Activated T-helper 1 cell treated with anti-CD3 and anti-CD28 coated beads, Interleukin-12 subunit alpha, Interleukin-12 subunit beta, Interleukin-2, Interleukin-4 antibody, amounts not matched to agents 30 ng/mL and 10 ng/mL and 1 ng/mL, durations not matched to agents 14 hours and 24 hours and 36 hours (primary cell): ENCODE measurements at regions not wholly inside any gene's neighbourhood (a gene's known extent, or its start where the extent isn't known, plus 50 kb on each side); places are given as distances from the start of the nearest gene placed in this dataset.

Experiments used
- DNase-seq: peaks from one replicate; pipeline ENCODE4 v3.0.0; 2021; ENCODE audit warnings: low spot score
- H3K27ac Mint-ChIP-seq: one replicate; pipeline ENCODE4 v1.8.0; 2021; ENCODE audit warnings: mild to moderate bottlenecking, mixed read lengths
- H3K27me3 Mint-ChIP-seq: one replicate; pipeline ENCODE4 v1.8.0; 2022; ENCODE audit warnings: mild to moderate bottlenecking, moderate library complexity, mixed read lengths; ENCODE audit not compliant: insufficient read depth
- H3K36me3 Mint-ChIP-seq: one replicate; pipeline ENCODE4 v1.8.0; 2021; ENCODE audit warnings: low read depth, mixed read lengths
- H3K4me1 Mint-ChIP-seq: one replicate; pipeline ENCODE4 v1.8.0; 2021; ENCODE audit warnings: low read depth, mixed read lengths
- H3K4me3 Mint-ChIP-seq: one replicate; pipeline ENCODE4 v1.8.0; 2021; ENCODE audit warnings: mild to moderate bottlenecking, moderate library complexity, mixed read lengths
- H3K9me3 Mint-ChIP-seq: one replicate; pipeline ENCODE4 v1.8.0; 2021; ENCODE audit warnings: mixed read lengths
- intact Hi-C: fragments of 100-400 bp; cut with micrococcal nuclease; formaldehyde crosslinking; loops from one replicate; pipeline ENCODE4 v1.15.1; 2024

DNA sequence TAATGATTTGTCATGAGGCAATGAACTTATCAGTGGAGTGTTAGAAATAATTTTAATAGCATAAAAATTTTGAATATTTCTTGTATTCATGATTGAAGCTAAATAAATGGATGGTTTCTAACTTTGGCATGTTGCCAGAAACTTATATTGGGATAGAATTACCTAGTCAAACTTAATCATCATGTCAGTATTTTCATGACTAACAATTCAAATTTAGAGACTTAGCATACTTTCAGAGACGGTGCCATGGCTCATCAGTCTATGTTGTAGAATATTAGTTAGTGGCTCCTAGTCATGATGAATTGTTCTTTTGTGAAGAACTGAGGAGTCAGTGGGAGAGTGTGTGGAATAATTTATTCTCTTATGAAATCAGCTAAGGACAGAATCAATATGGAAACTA lies 599.6 kb upstream of the POT1 start:
- H3K27me3 Mint-ChIP-seq: no peaks in the 10 kb centered on the region
- H3K27ac Mint-ChIP-seq: no peak overlapping the region
- no peaks in the 10 kb centered on the region for H3K36me3 Mint-ChIP-seq
- no peak overlapping the region for H3K4me3 Mint-ChIP-seq
- H3K9me3 Mint-ChIP-seq: no peaks in the 10 kb centered on the region
- no peaks in the 10 kb centered on the region for H3K4me1 Mint-ChIP-seq
- intact Hi-C loops: no loop called here
- no peak for DNase-seq

DNA sequence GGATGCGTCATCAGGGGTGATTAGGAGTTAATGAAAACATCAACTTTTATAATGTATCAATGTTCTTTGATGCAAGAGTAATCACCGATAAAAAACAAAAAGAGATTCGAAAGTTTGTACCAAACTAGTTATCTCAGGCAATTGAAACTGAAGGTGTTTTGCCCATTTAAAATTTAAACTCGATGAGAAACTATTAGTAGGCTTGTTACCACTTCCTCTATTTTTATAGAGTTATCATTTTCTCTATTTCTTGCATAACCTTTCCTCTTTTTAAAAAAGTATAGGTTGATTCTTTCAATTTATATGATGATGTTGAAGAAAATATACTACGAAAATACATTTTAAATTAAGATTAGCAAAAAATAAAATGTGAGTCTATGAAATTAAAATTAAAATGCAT lies 597.3 kb upstream of the POT1 start:
- Mint-ChIP-seq H3K9me3 (peaks cover 8% of the 10 kb centered on the region), H3K4me3 (no peak overlapping the region), H3K36me3 (no peaks in the 10 kb centered on the region), H3K27me3 (no peaks in the 10 kb centered on the region), H3K4me1 (no peaks in the 10 kb centered on the region), H3K27ac (no peak overlapping the region)
- no peak for DNase-seq
- intact Hi-C loops: no loop called here

GRCh38 chr7:125526092-125526491 lies 596.5 kb upstream of the POT1 start:
- intact Hi-C loops: no loop called here
- Mint-ChIP-seq H3K27me3 (no peaks in the 10 kb centered on the region), H3K9me3 (peaks cover 8% of the 10 kb centered on the region), H3K4me3 (no peak overlapping the region), H3K36me3 (no peaks in the 10 kb centered on the region), H3K27ac (no peak overlapping the region), H3K4me1 (no peaks in the 10 kb centered on the region)
- DNase-seq: no peak

DNA sequence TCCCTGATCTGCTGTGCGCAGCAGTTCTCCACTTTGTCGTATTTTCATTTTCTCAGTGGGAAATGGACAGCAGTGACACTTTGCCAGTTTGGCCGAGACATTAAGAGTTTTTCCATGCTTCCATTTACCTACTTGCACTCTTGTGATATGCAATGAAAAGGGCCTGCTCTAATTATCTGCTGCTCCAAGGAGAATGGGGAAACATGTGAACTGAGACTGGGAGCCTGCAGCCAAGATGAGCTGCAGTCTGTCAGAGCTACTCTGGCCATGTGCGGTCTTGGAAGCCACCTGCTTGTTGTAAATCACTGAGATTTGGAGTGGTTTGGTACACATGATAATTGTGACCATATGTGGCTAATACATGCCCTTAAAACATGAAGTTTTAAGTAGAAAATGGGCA lies 586.6 kb upstream of the POT1 start:
- H3K36me3 Mint-ChIP-seq: no peaks in the 10 kb centered on the region

GRCh38 chr7:125512373-125512772 lies 582.7 kb upstream of the POT1 start:
- no peaks in the 10 kb centered on the region for H3K36me3 Mint-ChIP-seq

More for the DNA sequence above, 586.6 kb upstream of the POT1 start:
- Mint-ChIP-seq H3K4me1 (no peaks in the 10 kb centered on the region), H3K27me3 (no peaks in the 10 kb centered on the region), H3K9me3 (no peaks in the 10 kb centered on the region), H3K4me3 (no peak overlapping the region), H3K27ac (no peak overlapping the region)
- intact Hi-C loops: no loop called here
- DNase-seq: no peak

DNA sequence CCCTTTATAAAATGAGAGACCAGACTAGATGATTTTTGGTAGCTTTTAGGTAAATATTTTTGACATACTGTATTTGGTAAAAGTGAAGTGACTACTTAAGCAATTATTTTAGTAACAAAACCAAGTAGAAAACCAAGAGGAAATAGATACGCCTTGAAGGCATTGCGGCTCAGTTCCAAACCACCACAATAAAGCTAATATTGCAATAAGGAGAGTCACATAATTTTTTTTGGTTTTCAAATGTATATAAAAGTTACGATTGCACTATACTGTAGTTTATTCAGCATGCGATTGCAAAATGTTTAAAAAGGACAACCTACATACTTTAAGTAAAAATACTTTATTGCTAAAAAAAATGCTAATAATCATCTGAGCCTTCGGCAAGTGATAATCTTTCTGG lies 581.7 kb upstream of the POT1 start:
- Mint-ChIP-seq H3K4me1 (no peaks in the 10 kb centered on the region), H3K4me3 (no peak overlapping the region), H3K9me3 (no peaks in the 10 kb centered on the region), H3K36me3 (no peaks in the 10 kb centered on the region), H3K27ac (no peak overlapping the region), H3K27me3 (no peaks in the 10 kb centered on the region)
- intact Hi-C loops: no loop called here
- no peak for DNase-seq

More at GRCh38 chr7:125512373-125512772, 582.7 kb upstream of the POT1 start:
- intact Hi-C loops: no loop called here
- no peak overlapping the region for H3K27ac Mint-ChIP-seq
- no peaks in the 10 kb centered on the region for H3K27me3 Mint-ChIP-seq
- H3K4me1 Mint-ChIP-seq: no peaks in the 10 kb centered on the region
- no peaks in the 10 kb centered on the region for H3K9me3 Mint-ChIP-seq
- no peak for DNase-seq
- no peak overlapping the region for H3K4me3 Mint-ChIP-seq

DNA sequence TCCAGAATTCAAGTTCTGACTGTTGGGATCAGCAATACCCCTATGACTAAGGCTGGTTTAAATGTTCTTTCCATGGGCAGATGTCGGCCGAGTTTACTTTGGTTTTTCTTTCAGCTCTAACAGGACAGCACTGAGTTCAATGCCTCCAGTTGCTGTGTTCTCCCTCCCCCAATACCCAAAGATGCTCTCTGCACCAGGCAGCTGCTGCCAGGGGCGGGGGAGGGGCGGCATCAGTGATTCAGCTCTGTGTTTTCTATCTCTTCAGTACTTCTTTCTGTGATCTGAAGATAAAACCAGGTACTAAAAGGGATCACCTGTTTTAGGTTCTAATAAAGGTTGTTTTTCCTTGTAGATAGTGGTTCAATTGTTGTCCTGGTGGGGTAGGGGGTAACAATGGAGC lies 576.7 kb upstream of the POT1 start:
- Mint-ChIP-seq H3K4me1 (no peaks in the 10 kb centered on the region), H3K9me3 (peaks cover 12% of the 10 kb centered on the region), H3K4me3 (no peak overlapping the region), H3K36me3 (no peaks in the 10 kb centered on the region), H3K27me3 (no peaks in the 10 kb centered on the region), H3K27ac (no peak overlapping the region)
- DNase-seq: no peak
- intact Hi-C loops: no loop called here

GRCh38 chr7:125504848-125505247 lies 575.2 kb upstream of the POT1 start:
- intact Hi-C loops: no loop called here
- peaks cover 18% of the 10 kb centered on the region for H3K9me3 Mint-ChIP-seq
- no peaks in the 10 kb centered on the region for H3K4me1 Mint-ChIP-seq
- no peaks in the 10 kb centered on the region for H3K36me3 Mint-ChIP-seq
- H3K27me3 Mint-ChIP-seq: no peaks in the 10 kb centered on the region
- H3K27ac Mint-ChIP-seq: no peak overlapping the region
- H3K4me3 Mint-ChIP-seq: no peak overlapping the region
- DNase-seq: no peak

GRCh38 chr7:125495997-125496396 lies 566.4 kb upstream of the POT1 start:
- DNase-seq: no peak
- no peak overlapping the region for H3K4me3 Mint-ChIP-seq
- H3K27ac Mint-ChIP-seq: no peak overlapping the region
- intact Hi-C loops: no loop called here
- no peaks in the 10 kb centered on the region for H3K27me3 Mint-ChIP-seq
- H3K9me3 Mint-ChIP-seq: peaks cover 7% of the 10 kb centered on the region
- no peaks in the 10 kb centered on the region for H3K36me3 Mint-ChIP-seq
- no peaks in the 10 kb centered on the region for H3K4me1 Mint-ChIP-seq

GRCh38 chr7:125492521-125492920 lies 562.9 kb upstream of the POT1 start:
- intact Hi-C loops: no loop called here
- H3K9me3 Mint-ChIP-seq: no peaks in the 10 kb centered on the region
- no peak overlapping the region for H3K27ac Mint-ChIP-seq
- no peaks in the 10 kb centered on the region for H3K27me3 Mint-ChIP-seq
- no peak for DNase-seq
- H3K4me1 Mint-ChIP-seq: no peaks in the 10 kb centered on the region
- no peak overlapping the region for H3K4me3 Mint-ChIP-seq
- H3K36me3 Mint-ChIP-seq: no peaks in the 10 kb centered on the region

- Mint-ChIP-seq H3K27me3 (no peaks in the 10 kb centered on the region), H3K9me3 (no peaks in the 10 kb centered on the region), H3K36me3 (no peaks in the 10 kb centered on the region), H3K4me1 (no peaks in the 10 kb centered on the region), H3K4me3 (no peak overlapping the region), H3K27ac (no peak overlapping the region)
- no peak for DNase-seq
- intact Hi-C loops: no loop called here
Measured at GRCh38 chr7:125491137-125491536, 561.5 kb upstream of the POT1 start.

GRCh38 chr7:125490167-125490566 lies 560.5 kb upstream of the POT1 start:
- no peaks in the 10 kb centered on the region for H3K9me3 Mint-ChIP-seq
- H3K27me3 Mint-ChIP-seq: no peaks in the 10 kb centered on the region
- no peaks in the 10 kb centered on the region for H3K4me1 Mint-ChIP-seq

GRCh38 chr7:125485223-125485622 lies 555.6 kb upstream of the POT1 start:
- DNase-seq: no peak
- no peaks in the 10 kb centered on the region for H3K36me3 Mint-ChIP-seq
- H3K27ac Mint-ChIP-seq: no peak overlapping the region
- H3K4me3 Mint-ChIP-seq: no peak overlapping the region
- H3K9me3 Mint-ChIP-seq: no peaks in the 10 kb centered on the region
- H3K27me3 Mint-ChIP-seq: no peaks in the 10 kb centered on the region
- no peaks in the 10 kb centered on the region for H3K4me1 Mint-ChIP-seq
- intact Hi-C loops: no loop called here

More at GRCh38 chr7:125490167-125490566, 560.5 kb upstream of the POT1 start:
- Mint-ChIP-seq H3K27ac (no peak overlapping the region), H3K4me3 (no peak overlapping the region), H3K36me3 (no peaks in the 10 kb centered on the region)
- DNase-seq: no peak
- intact Hi-C loops: no loop called here

- Mint-ChIP-seq H3K27me3 (no peaks in the 10 kb centered on the region), H3K4me3 (no peak overlapping the region), H3K36me3 (no peaks in the 10 kb centered on the region), H3K27ac (no peak overlapping the region), H3K4me1 (no peaks in the 10 kb centered on the region), H3K9me3 (no peaks in the 10 kb centered on the region)
- no peak for DNase-seq
- intact Hi-C loops: no loop called here
Measured at GRCh38 chr7:125484755-125485154, 555.1 kb upstream of the POT1 start.
